SK-N-SH (cell line): ENCODE measurements at regions not wholly inside any gene's neighbourhood (a gene's known extent, or its start where the extent isn't known, plus 50 kb on each side); places are given as distances from the start of the nearest gene placed in this dataset.

ENCODE experiments used
- CTCF ChIA-PET: fragments of 300-600, 350-600 bp; formaldehyde crosslinking; extraction: SDS; loops from one replicate; lab custom pipeline; 2021; lab: Yijun Ruan, JAX
- POLR2A ChIA-PET: fragments of 350-600 bp; sonication (Branson Sonifier 250); formaldehyde crosslinking; extraction: SDS; loops from one replicate; lab custom pipeline; 2020; ENCODE audit warnings: antibody characterized with exemption, inconsistent platforms; lab: Yijun Ruan, JAX
- DNase-seq: peaks from one replicate; pipeline ENCODE4 v3.0.0; 2012
- H2AFZ ChIP-seq: fragments of 200-600 bp; sonication (generic); 2 replicates; pipeline ENCODE4 v1.8.1; 2016; ENCODE audit warnings: antibody characterized with exemption, mild to moderate bottlenecking, low read depth
- H3F3A ChIP-seq: fragments of 200-600 bp; sonication (generic); replicated peaks from 2 replicates; pipeline ENCODE3; 2016; ENCODE audit warnings: antibody characterized with exemption, mild to moderate bottlenecking; ENCODE audit not compliant: insufficient read depth
- H3K27ac ChIP-seq, 2 experiments: fragments of 200-500 bp in 1 of 2; fragments of 200-600 bp in 1 of 2; sonication (Bioruptor generic) in 1 of 2; sonication (generic), shearing (Covaris generic) in 1 of 2; 2 replicates each; pipeline versions ENCODE4 v1.5.1 to v1.6.1; 2014 to 2016; ENCODE audit warnings: low read depth in 2 of 2, inconsistent platforms in 1 of 2, low read length in 1 of 2, mild to moderate bottlenecking in 1 of 2, mixed read lengths in 1 of 2
- H3K27me3 ChIP-seq: fragments of 200-600 bp; sonication (generic), shearing (Covaris generic); 2 replicates; pipeline ENCODE4 v1.6.1; 2016; ENCODE audit warnings: mixed run types; ENCODE audit not compliant: insufficient read depth
- H3K36me3 ChIP-seq, 2 experiments: fragments of 200-500 bp in 1 of 2; fragments of 200-600 bp in 1 of 2; sonication (Bioruptor generic) in 1 of 2; sonication (generic) in 1 of 2; replicated peaks in 1 of 2; 2 replicates each; pipeline versions ENCODE3 to v1.5.1; 2014 to 2016; ENCODE audit warnings: low read length in 1 of 2, mild to moderate bottlenecking in 1 of 2; ENCODE audit not compliant: insufficient read depth in 2 of 2, control insufficient read depth in 1 of 2
- H3K4me1 ChIP-seq, 2 experiments: fragments of 200-500 bp in 1 of 2; fragments of 200-600 bp in 1 of 2; sonication (Bioruptor generic) in 1 of 2; sonication (generic), shearing (Covaris generic) in 1 of 2; 2 replicates each; pipeline versions ENCODE4 v1.5.1 to v1.6.1; 2014 to 2016; ENCODE audit warnings: low read depth in 1 of 2, low read length in 1 of 2, mixed run types in 1 of 2; ENCODE audit not compliant: insufficient read depth in 2 of 2, control insufficient read depth in 1 of 2
- H3K4me2 ChIP-seq: fragments of 200-600 bp; sonication (generic), shearing (Covaris generic); 2 replicates; pipeline ENCODE4 v1.6.1; 2017; ENCODE audit warnings: mixed run types
- H3K4me3 ChIP-seq, 2 experiments: fragments of 200-500 bp in 1 of 2; fragments of 200-600 bp in 1 of 2; sonication (Bioruptor generic) in 1 of 2; sonication (generic), shearing (Covaris generic) in 1 of 2; 2 replicates each; pipeline versions ENCODE4 v1.5.1 to v1.8.1; 2014 to 2016; ENCODE audit warnings: low read depth in 2 of 2, inconsistent platforms in 1 of 2, low read length in 1 of 2, mild to moderate bottlenecking in 1 of 2, mixed read lengths in 1 of 2, moderate library complexity in 1 of 2
- H3K79me2 ChIP-seq: fragments of 200-600 bp; sonication (generic); 2 replicates; pipeline ENCODE4 v1.8.1; 2017; ENCODE audit warnings: mild to moderate bottlenecking; ENCODE audit not compliant: insufficient read depth
- H3K9ac ChIP-seq: fragments of 200-600 bp; sonication (generic); 2 replicates; pipeline ENCODE4 v1.6.1; 2017; ENCODE audit warnings: mixed run types
- H3K9me2 ChIP-seq: fragments of 200-600 bp; sonication (generic); 2 replicates; pipeline ENCODE4 v1.6.1; 2017; ENCODE audit warnings: mixed run types
- H3K9me3 ChIP-seq: fragments of 200-600 bp; sonication (generic); 2 replicates; pipeline ENCODE4 v1.6.1; 2017; ENCODE audit warnings: mixed run types, mild to moderate bottlenecking, moderate library complexity
- H4K20me1 ChIP-seq: fragments of 200-600 bp; sonication (generic); 2 replicates; pipeline ENCODE4 v1.6.1; 2017; ENCODE audit warnings: mild to moderate bottlenecking, mixed run types; ENCODE audit not compliant: insufficient read depth
- CHD2 ChIP-seq: fragments of 150-350 bp; IDR thresholded peaks from 2 replicates; pipeline ENCODE4 v1.6.1; 2018; ENCODE audit warnings: low read length; ENCODE audit not compliant: partially characterized antibody
- EZH2phosphoT487 ChIP-seq: fragments of 200-600 bp; sonication (generic); IDR thresholded peaks from 2 replicates; pipeline ENCODE4 v1.6.1; 2017; ENCODE audit warnings: low read depth, mixed run types, mild to moderate bottlenecking, antibody characterized with exemption, moderate library complexity, borderline replicate concordance
- FOSL2 ChIP-seq: IDR thresholded peaks from 2 replicates; pipeline ENCODE4 v1.4.0; 2012; ENCODE audit warnings: low read depth, mild to moderate bottlenecking, moderate library complexity, borderline replicate concordance
- FOXJ3 ChIP-seq: sonication (generic); formaldehyde crosslinking; IDR thresholded peaks from 2 replicates; pipeline ENCODE4 v1.5.1; 2020; ENCODE audit warnings: mild to moderate bottlenecking, missing genetic modification reagents
- GABPA ChIP-seq: IDR thresholded peaks from 2 replicates; pipeline ENCODE4 v1.4.0; 2012; ENCODE audit warnings: low read depth, mild to moderate bottlenecking
- GATA2 ChIP-seq: sonication (generic); formaldehyde crosslinking; IDR thresholded peaks from 2 replicates; pipeline ENCODE4 v1.5.0; 2020; ENCODE audit warnings: mild to moderate bottlenecking, missing genetic modification reagents
- MEF2A ChIP-seq: IDR thresholded peaks from 2 replicates; pipeline ENCODE4 v1.4.0; 2012; ENCODE audit warnings: low read depth, borderline replicate concordance
- NFIC ChIP-seq: IDR thresholded peaks from 2 replicates; pipeline ENCODE4 v1.4.0; 2012; ENCODE audit warnings: borderline replicate concordance
- NRF1 ChIP-seq: IDR thresholded peaks from 2 replicates; pipeline ENCODE4 v1.6.1; 2012; ENCODE audit warnings: low read depth, mild to moderate bottlenecking, low read length
- POLR2AphosphoS5 ChIP-seq: IDR thresholded peaks from 2 replicates; pipeline ENCODE4 v1.6.1; 2012; ENCODE audit warnings: low read depth, low read length
- RAD21 ChIP-seq: IDR thresholded peaks from 2 replicates; pipeline ENCODE4 v1.6.1; 2012; ENCODE audit warnings: mild to moderate bottlenecking, low read length
- RCOR1 ChIP-seq: fragments of 150-350 bp; IDR thresholded peaks from 2 replicates; pipeline ENCODE4 v1.6.1; 2017; ENCODE audit warnings: antibody characterized with exemption, low read length
- RFX5 ChIP-seq: IDR thresholded peaks from 2 replicates; pipeline ENCODE4 v1.6.1; 2012; ENCODE audit warnings: mild to moderate bottlenecking, improper control_type of control experiment, low read length
- SMC3 ChIP-seq: IDR thresholded peaks from 2 replicates; pipeline ENCODE4 v1.6.1; 2012; ENCODE audit warnings: low read depth, low read length, improper control_type of control experiment
- TCF12 ChIP-seq: IDR thresholded peaks from 2 replicates; pipeline ENCODE4 v1.4.0; 2012
- TEAD4 ChIP-seq: IDR thresholded peaks from 2 replicates; pipeline ENCODE4 v1.4.0; 2012; ENCODE audit warnings: mild to moderate bottlenecking, borderline replicate concordance; ENCODE audit not compliant: insufficient read depth
- USF1 ChIP-seq: IDR thresholded peaks from 2 replicates; pipeline ENCODE4 v1.4.0; 2012; ENCODE audit warnings: low read depth, borderline replicate concordance
- WGBS: methylation state at CpG from one replicate; pipeline ENCODE4 v1.1.6; 2017; ENCODE audit warnings: low lambda C conversion rate; 5-methylcytosine and 5-hydroxymethylcytosine counted together
- TF ChIP-seq, protein P1 (sequence below): fragments of 150-350 bp; IDR thresholded peaks from 2 replicates; pipeline ENCODE4 v1.6.1; 2016; ENCODE audit warnings: mild to moderate bottlenecking, low read depth, low read length

DNA sequence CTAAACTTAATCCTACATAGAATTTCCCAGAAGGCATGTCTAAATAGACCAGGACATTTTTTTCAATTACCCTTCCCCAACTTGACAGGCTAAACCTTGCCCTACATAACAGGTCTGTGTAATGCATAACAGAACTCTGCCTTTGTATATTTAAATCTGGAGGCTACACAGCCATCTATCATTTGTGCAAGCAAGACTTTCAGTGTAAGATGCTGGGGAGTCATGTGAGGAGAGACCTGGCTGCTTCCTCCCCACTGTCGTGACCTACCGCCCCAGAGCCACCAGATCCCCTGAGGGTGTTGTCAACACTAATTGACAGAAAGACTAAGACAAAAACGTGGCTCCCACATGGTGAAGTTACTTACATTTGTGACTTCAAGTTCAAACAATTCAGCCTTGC lies 342.2 kb downstream of the PPARGC1A start (continued):
- TF ChIP-seq GABPA (no peak), TCF12 (no peak), POLR2AphosphoS5 (no peak), MEF2A (no peak)

GRCh38 chr4:23547096-23547495 lies 342.8 kb downstream of the PPARGC1A start:
- Histone ChIP-seq H3K27ac (no peak overlapping the region), H3K36me3 (no peaks in the 10 kb centered on the region), H3K4me2 (no peak overlapping the region), H3K27me3 (no peaks in the 10 kb centered on the region), H3K79me2 (no peaks in the 10 kb centered on the region), H3K9ac (no peak overlapping the region), H3K9me2 (no peaks in the 10 kb centered on the region), H3K9me3 (no peaks in the 10 kb centered on the region), H2AFZ (no peak overlapping the region), H3K4me3 (no peak overlapping the region), H3F3A (no peaks in the 10 kb centered on the region), H4K20me1 (no peaks in the 10 kb centered on the region), H3K4me1 (no peaks in the 10 kb centered on the region)
- no peak for DNase-seq
- no peak for TF ChIP-seq GATA2 (CRISPR knock-in tag)
- no peak for TF ChIP-seq MEF2A
- TF ChIP-seq, protein P1, sequence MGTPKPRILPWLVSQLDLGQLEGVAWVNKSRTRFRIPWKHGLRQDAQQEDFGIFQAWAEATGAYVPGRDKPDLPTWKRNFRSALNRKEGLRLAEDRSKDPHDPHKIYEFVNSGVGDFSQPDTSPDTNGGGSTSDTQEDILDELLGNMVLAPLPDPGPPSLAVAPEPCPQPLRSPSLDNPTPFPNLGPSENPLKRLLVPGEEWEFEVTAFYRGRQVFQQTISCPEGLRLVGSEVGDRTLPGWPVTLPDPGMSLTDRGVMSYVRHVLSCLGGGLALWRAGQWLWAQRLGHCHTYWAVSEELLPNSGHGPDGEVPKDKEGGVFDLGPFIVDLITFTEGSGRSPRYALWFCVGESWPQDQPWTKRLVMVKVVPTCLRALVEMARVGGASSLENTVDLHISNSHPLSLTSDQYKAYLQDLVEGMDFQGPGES, result no peak
- TF ChIP-seq RCOR1, result no peak
- no peak for TF ChIP-seq GABPA
- no peak for TF ChIP-seq EZH2phosphoT487
- TF ChIP-seq NFIC, result no peak
- no peak for TF ChIP-seq SMC3
- TF ChIP-seq CHD2, result no peak
- ChIA-PET CTCF (no interaction called here), POLR2A (no interaction called here)
- WGBS, result 19% methylated on average over 2 of the region's 2 CpGs

GRCh38 chr4:23539969-23540569 lies 349.8 kb downstream of the PPARGC1A start:
- Histone ChIP-seq H3K27ac (no peak overlapping the region), H2AFZ (no peak overlapping the region), H3K4me3 (no peak overlapping the region), H3K9ac (no peak overlapping the region), H4K20me1 (no peaks in the 10 kb centered on the region), H3K9me3 (no peaks in the 10 kb centered on the region), H3K4me1 (no peaks in the 10 kb centered on the region), H3K4me2 (no peak overlapping the region), H3K27me3 (no peaks in the 10 kb centered on the region), H3K36me3 (no peaks in the 10 kb centered on the region), H3F3A (no peaks in the 10 kb centered on the region), H3K9me2 (no peaks in the 10 kb centered on the region), H3K79me2 (no peaks in the 10 kb centered on the region)
- TF ChIP-seq FOXJ3 (CRISPR knock-in tag) (no peak), RAD21 (no peak), FOSL2 (no peak), RFX5 (no peak), MEF2A (no peak), TEAD4 (no peak), EZH2phosphoT487 (no peak), CHD2 (no peak), NRF1 (no peak), POLR2AphosphoS5 (no peak), USF1 (no peak)
- no peak for DNase-seq
- ChIA-PET CTCF (no interaction called here), POLR2A (no interaction called here)
- 7% methylated on average over 5 of the region's 5 CpGs for WGBS
